ENCODE measurements at regions not wholly inside any gene's neighbourhood (a gene's known extent, or its start where the extent isn't known, plus 50 kb on each side); places are given as distances from the start of the nearest gene placed in this dataset.
"Not testable (repeated sequence)": the region's sequence is repeated elsewhere in the genome, so short reads cannot be mapped to it uniquely, and the experiment has no call there.

DNA sequence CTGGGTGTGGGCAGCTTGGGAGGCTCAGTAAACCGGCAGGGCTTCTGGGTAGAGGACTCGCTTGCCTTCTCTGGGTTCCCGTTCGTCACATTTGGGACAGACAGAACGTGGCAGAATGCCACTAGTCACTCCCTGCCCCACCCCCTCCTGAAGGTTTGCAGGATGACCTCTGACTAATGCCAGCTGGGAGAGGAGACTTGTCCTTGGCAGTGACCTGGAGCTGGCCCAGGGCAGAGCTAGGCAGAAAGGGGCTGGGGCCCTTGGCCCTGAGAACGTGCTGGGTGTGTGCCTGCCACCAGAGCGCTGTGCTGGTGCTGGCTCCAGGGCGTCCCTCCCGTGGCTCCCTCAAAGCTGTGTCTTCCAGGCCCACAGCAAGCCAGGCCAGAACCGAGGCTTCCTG lies 197.8 kb upstream of the TP53TG3 start:
- TF ChIP-seq POLR2A, CTCF (IDR thresholded peaks at IDR 0.05): not testable (repeated sequence)

All from testis (tissue), 2 donors.